OCI-LY1 (cell line): ENCODE measurements at regions not wholly inside any gene's neighbourhood (a gene's known extent, or its start where the extent isn't known, plus 50 kb on each side); places are given as distances from the start of the nearest gene placed in this dataset.

Experiments used
- CTCF ChIP-seq: fragments of 200-600 bp; sonication (generic), shearing (Covaris generic); IDR thresholded peaks from 2 replicates; pipeline ENCODE4 v1.5.1; 2017; ENCODE audit warnings: mild to moderate bottlenecking, antibody characterized with exemption, low read length, moderate library complexity, mixed read lengths
- EZH2 ChIP-seq: fragments of 200-600 bp; sonication (generic), shearing (Covaris generic); IDR thresholded peaks from 2 replicates; pipeline ENCODE4 v1.8.0; 2017; ENCODE audit warnings: borderline replicate concordance, mixed run types, mild to moderate bottlenecking, antibody characterized with exemption, low read length, moderate library complexity, mixed read lengths

- TF ChIP-seq CTCF (no peak), EZH2 (no peak)
Measured at GRCh38 chr16:27628241-27628942, 78.4 kb downstream of the KATNIP start.
